DOHH2 (cell line): ENCODE measurements at regions not wholly inside any gene's neighbourhood (a gene's known extent, or its start where the extent isn't known, plus 50 kb on each side); places are given as distances from the start of the nearest gene placed in this dataset.

Experiments
- H3F3A ChIP-seq: fragments of 200-600 bp; sonication (generic), shearing (Covaris generic); 2 replicates; pipeline ENCODE4 v1.6.0; 2016; ENCODE audit warnings: antibody characterized with exemption, mild to moderate bottlenecking; ENCODE audit not compliant: control insufficient read depth, insufficient read depth
- H3K27ac ChIP-seq: fragments of 200-600 bp; sonication (generic); 2 replicates; pipeline ENCODE4 v1.5.1; 2014; ENCODE audit warnings: low read depth, mild to moderate bottlenecking, low read length, moderate library complexity
- H3K27me3 ChIP-seq: fragments of 200-600 bp; sonication (generic); 2 replicates; pipeline ENCODE4 v1.6.1; 2014; ENCODE audit warnings: mild to moderate bottlenecking, low read length, mixed read lengths; ENCODE audit not compliant: control insufficient read depth
- H3K36me3 ChIP-seq: fragments of 200-600 bp; sonication (generic); 2 replicates; pipeline ENCODE4 v1.6.1; 2014; ENCODE audit warnings: mild to moderate bottlenecking, low read length, moderate library complexity, mixed read lengths; ENCODE audit not compliant: control insufficient read depth
- H3K4me1 ChIP-seq: fragments of 200-600 bp; sonication (generic); 2 replicates; pipeline ENCODE4 v1.6.1; 2014; ENCODE audit warnings: mild to moderate bottlenecking, low read length, mixed read lengths; ENCODE audit not compliant: control insufficient read depth
- H3K4me2 ChIP-seq: fragments of 200-600 bp; sonication (generic); 2 replicates; pipeline ENCODE4 v1.6.0; 2014; ENCODE audit warnings: mild to moderate bottlenecking, low read length, moderate library complexity
- H3K4me3 ChIP-seq: fragments of 200-600 bp; sonication (generic); 2 replicates; pipeline ENCODE4 v1.5.1; 2014; ENCODE audit warnings: mild to moderate bottlenecking, low read length, mixed read lengths
- H3K79me2 ChIP-seq: fragments of 200-600 bp; sonication (generic); 2 replicates; pipeline ENCODE4 v1.6.1; 2014; ENCODE audit warnings: mild to moderate bottlenecking, low read length, mixed read lengths; ENCODE audit not compliant: control insufficient read depth
- H3K9me2 ChIP-seq: fragments of 200-600 bp; sonication (generic); replicated peaks from 2 replicates; pipeline ENCODE4 v1.6.1; 2014; ENCODE audit warnings: mild to moderate bottlenecking, low read length, mixed read lengths; ENCODE audit not compliant: control insufficient read depth
- H3K9me3 ChIP-seq: fragments of 200-600 bp; sonication (generic); 2 replicates; pipeline ENCODE4 v1.6.1; 2014; ENCODE audit warnings: antibody characterized with exemption, low read length, mixed read lengths; ENCODE audit not compliant: control insufficient read depth, insufficient read depth
- H4K20me1 ChIP-seq: fragments of 200-600 bp; sonication (generic); 2 replicates; pipeline ENCODE4 v1.6.0; 2014; ENCODE audit warnings: low read depth, mild to moderate bottlenecking, antibody characterized with exemption, low read length, moderate library complexity; ENCODE audit not compliant: control insufficient read depth, insufficient read depth
- EZH2phosphoT487 ChIP-seq: fragments of 200-600 bp; sonication (generic); IDR thresholded peaks from 2 replicates; pipeline ENCODE4 v1.6.1; 2017; ENCODE audit warnings: borderline replicate concordance, mild to moderate bottlenecking, antibody characterized with exemption, low read length, moderate library complexity, mixed read lengths
- TF ChIP-seq, protein P1 (sequence below): fragments of 200-600 bp; sonication (generic); IDR thresholded peaks from one replicate; pipeline ENCODE4 v1.5.1; 2014; ENCODE audit warnings: antibody characterized with exemption, mild to moderate bottlenecking, low read depth, low read length; ENCODE audit not compliant: poor library complexity, severe bottlenecking

GRCh38 chr10:71077796-71078453 lies 134.4 kb upstream of the UNC5B start:
- Histone ChIP-seq H3K4me3 (no peak overlapping the region), H3K4me1 (no peaks in the 10 kb centered on the region), H3K9me2 (no peaks in the 10 kb centered on the region), H4K20me1 (no peaks in the 10 kb centered on the region), H3K9me3 (no peaks in the 10 kb centered on the region), H3K27ac (no peak overlapping the region), H3K79me2 (no peaks in the 10 kb centered on the region), H3K27me3 (no peaks in the 10 kb centered on the region), H3F3A (no peaks in the 10 kb centered on the region), H3K36me3 (no peaks in the 10 kb centered on the region), H3K4me2 (no peak overlapping the region)
- TF ChIP-seq, protein P1, sequence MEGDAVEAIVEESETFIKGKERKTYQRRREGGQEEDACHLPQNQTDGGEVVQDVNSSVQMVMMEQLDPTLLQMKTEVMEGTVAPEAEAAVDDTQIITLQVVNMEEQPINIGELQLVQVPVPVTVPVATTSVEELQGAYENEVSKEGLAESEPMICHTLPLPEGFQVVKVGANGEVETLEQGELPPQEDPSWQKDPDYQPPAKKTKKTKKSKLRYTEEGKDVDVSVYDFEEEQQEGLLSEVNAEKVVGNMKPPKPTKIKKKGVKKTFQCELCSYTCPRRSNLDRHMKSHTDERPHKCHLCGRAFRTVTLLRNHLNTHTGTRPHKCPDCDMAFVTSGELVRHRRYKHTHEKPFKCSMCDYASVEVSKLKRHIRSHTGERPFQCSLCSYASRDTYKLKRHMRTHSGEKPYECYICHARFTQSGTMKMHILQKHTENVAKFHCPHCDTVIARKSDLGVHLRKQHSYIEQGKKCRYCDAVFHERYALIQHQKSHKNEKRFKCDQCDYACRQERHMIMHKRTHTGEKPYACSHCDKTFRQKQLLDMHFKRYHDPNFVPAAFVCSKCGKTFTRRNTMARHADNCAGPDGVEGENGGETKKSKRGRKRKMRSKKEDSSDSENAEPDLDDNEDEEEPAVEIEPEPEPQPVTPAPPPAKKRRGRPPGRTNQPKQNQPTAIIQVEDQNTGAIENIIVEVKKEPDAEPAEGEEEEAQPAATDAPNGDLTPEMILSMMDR = no peak
- no peak for TF ChIP-seq EZH2phosphoT487

- TF ChIP-seq, protein P1 = no peak
- TF ChIP-seq EZH2phosphoT487 = no peak
- no peak overlapping the region for H3K4me2 ChIP-seq
Measured at GRCh38 chr10:71078454-71079145, 133.8 kb upstream of the UNC5B start.

DNA sequence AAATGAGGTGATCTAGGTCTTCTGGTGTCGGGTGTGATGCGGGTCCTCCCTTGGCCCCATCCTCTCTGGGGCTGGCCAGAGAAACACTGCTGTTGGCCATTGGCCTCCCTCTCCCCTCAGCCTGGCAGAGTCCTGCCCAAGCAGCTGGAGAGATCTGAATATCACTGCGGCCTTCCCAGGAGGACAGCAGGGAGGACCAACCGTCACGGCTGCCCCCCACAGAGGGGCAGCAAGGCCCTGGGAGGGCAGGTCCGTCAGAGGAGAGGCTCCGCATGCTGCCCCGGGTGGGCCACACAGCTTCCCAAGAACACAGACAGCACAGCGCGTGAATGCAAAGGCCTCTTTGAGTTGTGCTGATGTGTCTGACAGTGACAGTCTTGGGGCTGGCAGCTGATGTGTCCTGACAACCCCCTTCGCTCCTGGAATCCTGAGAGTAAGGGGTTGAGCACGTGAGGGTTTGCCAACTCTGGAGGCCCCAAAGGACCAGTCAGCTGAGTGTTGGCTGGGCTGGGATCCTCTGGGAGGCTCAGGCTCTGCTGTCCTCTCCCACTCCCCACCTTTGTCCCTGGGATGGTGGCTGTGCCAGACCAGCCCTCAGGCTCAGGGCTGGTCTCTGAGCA lies 132.5 kb upstream of the UNC5B start:
- TF ChIP-seq, protein P1 = no peak
- no peak for TF ChIP-seq EZH2phosphoT487
- Histone ChIP-seq H3K4me2 (no peak overlapping the region), H3K9me2 (no peaks in the 10 kb centered on the region), H3K79me2 (no peaks in the 10 kb centered on the region), H3K36me3 (no peaks in the 10 kb centered on the region), H3F3A (no peaks in the 10 kb centered on the region), H3K9me3 (no peaks in the 10 kb centered on the region), H3K27ac (no peak overlapping the region), H4K20me1 (no peaks in the 10 kb centered on the region), H3K4me3 (no peak overlapping the region), H3K4me1 (no peaks in the 10 kb centered on the region), H3K27me3 (no peaks in the 10 kb centered on the region)

More at GRCh38 chr10:71078454-71079145, 133.8 kb upstream of the UNC5B start:
- no peaks in the 10 kb centered on the region for H3K27me3 ChIP-seq
- no peaks in the 10 kb centered on the region for H3K79me2 ChIP-seq
- no peaks in the 10 kb centered on the region for H3F3A ChIP-seq
- H3K27ac ChIP-seq = no peak overlapping the region
- H3K4me3 ChIP-seq = no peak overlapping the region
- H4K20me1 ChIP-seq = no peaks in the 10 kb centered on the region
- no peaks in the 10 kb centered on the region for H3K9me3 ChIP-seq
- H3K4me1 ChIP-seq = no peaks in the 10 kb centered on the region
- H3K36me3 ChIP-seq = no peaks in the 10 kb centered on the region
- no peaks in the 10 kb centered on the region for H3K9me2 ChIP-seq
